ENCODE measurements at regions not wholly inside any gene's neighbourhood (a gene's known extent, or its start where the extent isn't known, plus 50 kb on each side); places are given as distances from the start of the nearest gene placed in this dataset.

DNA sequence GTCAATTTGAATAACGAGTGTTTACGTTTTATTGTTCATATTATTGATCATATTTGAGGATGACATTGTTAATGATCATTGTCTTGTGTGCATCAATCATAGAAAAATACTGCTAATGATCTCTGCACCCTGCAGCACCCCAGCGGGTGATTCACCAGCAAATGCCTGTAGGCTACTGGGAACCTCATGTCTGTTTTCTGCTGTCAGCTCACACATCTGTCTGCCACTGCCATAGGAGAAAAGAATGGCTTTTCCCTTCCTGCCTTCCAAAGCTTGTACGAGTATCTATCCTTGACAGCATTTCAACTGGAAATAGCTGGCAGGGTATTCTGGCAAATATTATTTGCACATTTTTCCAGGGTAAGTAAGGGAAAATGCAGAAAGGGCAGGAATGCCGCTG, 272.1 kb upstream of the TRAM1L1 start:
- no peaks in the 10 kb centered on the region for H3K27me3 ChIP-seq (ENCODE audit: insufficient read depth, low read length)
- WGBS (ENCODE audit: extremely low coverage, insufficient read length, low lambda C conversion rate): no CpG with 5 or more reads among the region's 5 CpGs
- no peak overlapping the region for H3K27ac Mint-ChIP-seq

More for the DNA sequence above, 272.1 kb upstream of the TRAM1L1 start:
- no peak overlapping the region for H3K4ac ChIP-seq (ENCODE audit: low read depth, low read length)
- no peaks in the 10 kb centered on the region for H3K23me2 ChIP-seq (ENCODE audit: insufficient read length, low read depth, low read length, poor library complexity, severe bottlenecking)
- no peak overlapping the region for H2BK12ac ChIP-seq (ENCODE audit: insufficient read length, low read depth, low read length)
- no peaks in the 10 kb centered on the region for H3K4me1 ChIP-seq (ENCODE audit: insufficient read depth, low read length)
- Mint-ChIP-seq H3K9me3 (no peaks in the 10 kb centered on the region), H3K27me3 (ENCODE audit: low read depth) (no peaks in the 10 kb centered on the region), H3K4me3 (no peak overlapping the region), H3K36me3 (ENCODE audit: insufficient read depth in 1 of 3, low read depth in 3 of 3) (no peaks in the 10 kb centered on the region), H3K4me1 (peaks cover 0 to 2% of the 10 kb centered on the region in 2 experiments; a peak in 2 of 4 replicates)
- no peak overlapping the region for H4K8ac ChIP-seq (replicated peaks; ENCODE audit: insufficient read length, low read depth, low read length)
- H3K79me1 ChIP-seq (ENCODE audit: insufficient read depth, low read depth, low read length, poor library complexity, severe bottlenecking): no peaks in the 10 kb centered on the region
- no peak overlapping the region for H3K56ac ChIP-seq (ENCODE audit: insufficient read length, low read depth, low read length)
- H4K5ac ChIP-seq (ENCODE audit: insufficient read length, low read depth, low read length): no peak overlapping the region
- H2BK120ac ChIP-seq (ENCODE audit: low read depth, low read length, poor library complexity, severe bottlenecking): no peak overlapping the region
- H2BK15ac ChIP-seq (ENCODE audit: low read depth, low read length): no peak overlapping the region
- no peak overlapping the region for H3K18ac ChIP-seq (ENCODE audit: insufficient read length, low read depth, low read length)
- no peak overlapping the region for H4K91ac ChIP-seq (ENCODE audit: insufficient read length, low read depth, low read length)
- no peak overlapping the region for H2AFZ ChIP-seq (ENCODE audit: low read length)
- H3K14ac ChIP-seq (ENCODE audit: insufficient read depth, low read length): no peak overlapping the region
- H3K9me3 ChIP-seq (ENCODE audit: control insufficient read depth, low read depth, low read length): no peaks in the 10 kb centered on the region
- H4K20me1 ChIP-seq (ENCODE audit: control insufficient read depth, insufficient read depth, insufficient read length): no peaks in the 10 kb centered on the region
- TF ChIP-seq, protein P1, sequence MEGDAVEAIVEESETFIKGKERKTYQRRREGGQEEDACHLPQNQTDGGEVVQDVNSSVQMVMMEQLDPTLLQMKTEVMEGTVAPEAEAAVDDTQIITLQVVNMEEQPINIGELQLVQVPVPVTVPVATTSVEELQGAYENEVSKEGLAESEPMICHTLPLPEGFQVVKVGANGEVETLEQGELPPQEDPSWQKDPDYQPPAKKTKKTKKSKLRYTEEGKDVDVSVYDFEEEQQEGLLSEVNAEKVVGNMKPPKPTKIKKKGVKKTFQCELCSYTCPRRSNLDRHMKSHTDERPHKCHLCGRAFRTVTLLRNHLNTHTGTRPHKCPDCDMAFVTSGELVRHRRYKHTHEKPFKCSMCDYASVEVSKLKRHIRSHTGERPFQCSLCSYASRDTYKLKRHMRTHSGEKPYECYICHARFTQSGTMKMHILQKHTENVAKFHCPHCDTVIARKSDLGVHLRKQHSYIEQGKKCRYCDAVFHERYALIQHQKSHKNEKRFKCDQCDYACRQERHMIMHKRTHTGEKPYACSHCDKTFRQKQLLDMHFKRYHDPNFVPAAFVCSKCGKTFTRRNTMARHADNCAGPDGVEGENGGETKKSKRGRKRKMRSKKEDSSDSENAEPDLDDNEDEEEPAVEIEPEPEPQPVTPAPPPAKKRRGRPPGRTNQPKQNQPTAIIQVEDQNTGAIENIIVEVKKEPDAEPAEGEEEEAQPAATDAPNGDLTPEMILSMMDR (conservative IDR thresholded peaks at IDR 0.05): no peak
- no peak overlapping the region for H2BK20ac ChIP-seq (ENCODE audit: low read depth, low read length, poor library complexity, severe bottlenecking)
- H2AK5ac ChIP-seq (ENCODE audit: insufficient read length, low read length): no peak overlapping the region
- H3T11ph ChIP-seq (ENCODE audit: low read length): no peak overlapping the region
- no peak overlapping the region for H3K4me2 ChIP-seq (ENCODE audit: insufficient read depth, insufficient read length, low read length)
- H3K9ac ChIP-seq (ENCODE audit: extremely low read depth, insufficient read length, low read length): no peak overlapping the region
- H2BK5ac ChIP-seq (ENCODE audit: insufficient read length, low read length): no peak overlapping the region
- no peak overlapping the region for H3K27ac ChIP-seq (ENCODE audit: insufficient read length, low read depth, low read length)
- no peak for DNase-seq
- H3K79me2 ChIP-seq (ENCODE audit: insufficient read depth, low read length): no peaks in the 10 kb centered on the region
- no peak overlapping the region for H3K23ac ChIP-seq (ENCODE audit: insufficient read length, low read depth, low read length)

All from H9 (cell line).